Neural cell (in vitro differentiated cells): ENCODE measurements at regions not wholly inside any gene's neighbourhood (a gene's known extent, or its start where the extent isn't known, plus 50 kb on each side); places are given as distances from the start of the nearest gene placed in this dataset.

ENCODE experiments used
- H2AFZ ChIP-seq: fragments of 200-600, 300-800 bp; sonication (generic), shearing (Covaris generic); 2 replicates; pipeline ENCODE4 v1.6.0; 2014; ENCODE audit warnings: low read depth, mild to moderate bottlenecking, antibody characterized with exemption, low read length, moderate library complexity
- H3F3A ChIP-seq: fragments of 200-600 bp; shearing (Covaris generic); 2 replicates; pipeline ENCODE4 v1.6.1; 2016; ENCODE audit warnings: mild to moderate bottlenecking, moderate library complexity, mixed read lengths, antibody characterized with exemption, low read length; ENCODE audit not compliant: insufficient read depth, poor library complexity, severe bottlenecking
- H3K27ac ChIP-seq: fragments of 200-600, 300-800 bp; sonication (generic), shearing (Covaris generic); 2 replicates; pipeline ENCODE4 v1.5.1; 2014; ENCODE audit warnings: mild to moderate bottlenecking, low read length, moderate library complexity
- H3K27me3 ChIP-seq: fragments of 300-800, 200-600 bp; sonication (generic), shearing (Covaris generic); 2 replicates; pipeline ENCODE4 v1.6.0; 2014; ENCODE audit warnings: mild to moderate bottlenecking, low read depth, low read length, moderate library complexity; ENCODE audit not compliant: insufficient read depth
- H3K36me3 ChIP-seq: fragments of 300-800, 200-600 bp; sonication (generic), shearing (Covaris generic); 2 replicates; pipeline ENCODE4 v1.5.1; 2014; ENCODE audit warnings: mild to moderate bottlenecking, antibody characterized with exemption, low read length, moderate library complexity; ENCODE audit not compliant: insufficient read depth
- H3K4me2 ChIP-seq: fragments of 300-800, 200-600 bp; sonication (generic), shearing (Covaris generic); 2 replicates; pipeline ENCODE4 v1.6.0; 2014; ENCODE audit warnings: mild to moderate bottlenecking, low read length
- H3K4me3 ChIP-seq: fragments of 300-800, 200-600 bp; sonication (generic), shearing (Covaris generic); 2 replicates; pipeline ENCODE4 v1.5.1; 2014; ENCODE audit warnings: mild to moderate bottlenecking, low read length, moderate library complexity
- H3K79me2 ChIP-seq: fragments of 200-600 bp; shearing (Covaris generic); replicated peaks from 2 replicates; pipeline ENCODE4 v1.6.0; 2014; ENCODE audit warnings: mild to moderate bottlenecking, low read length, moderate library complexity; ENCODE audit not compliant: insufficient read depth
- H3K9ac ChIP-seq: fragments of 300-800, 200-600 bp; sonication (generic), shearing (Covaris generic); 2 replicates; pipeline ENCODE4 v1.6.1; 2016; ENCODE audit warnings: mild to moderate bottlenecking, low read length, mixed read lengths
- H3K9me2 ChIP-seq: fragments of 200-600 bp; shearing (Covaris generic); 2 replicates; pipeline ENCODE4 v1.6.1; 2016; ENCODE audit warnings: mild to moderate bottlenecking, low read length, mixed read lengths; ENCODE audit not compliant: insufficient read depth
- H3K9me3 ChIP-seq: fragments of 200-600, 300-800 bp; sonication (generic), shearing (Covaris generic); 2 replicates; pipeline ENCODE4 v1.6.1; 2016; ENCODE audit warnings: mild to moderate bottlenecking, mixed run types, low read length, moderate library complexity, mixed read lengths
- H4K20me1 ChIP-seq: fragments of 200-600 bp; shearing (Covaris generic); 2 replicates; pipeline ENCODE4 v1.6.1; 2016; ENCODE audit warnings: mild to moderate bottlenecking, mixed run types; ENCODE audit not compliant: insufficient read depth
- EP300 ChIP-seq: fragments of 450-650 bp; conservative IDR thresholded peaks from 2 replicates; pipeline ENCODE4 v1.6.1; 2014; ENCODE audit warnings: antibody characterized with exemption, mild to moderate bottlenecking, moderate library complexity; ENCODE audit not compliant: poor library complexity, severe bottlenecking
- EZH2 ChIP-seq: fragments of 200-600, 300-800 bp; shearing (Covaris generic), sonication (generic); IDR thresholded peaks from 2 replicates; pipeline ENCODE4 v1.6.1; 2014; ENCODE audit warnings: antibody characterized with exemption, low read length, borderline replicate concordance, mild to moderate bottlenecking; ENCODE audit not compliant: insufficient read depth, poor library complexity, severe bottlenecking
- MXI1 ChIP-seq: fragments of 450-650 bp; conservative IDR thresholded peaks from 2 replicates; pipeline ENCODE4 v1.6.1; 2014; ENCODE audit warnings: antibody characterized with exemption, mild to moderate bottlenecking; ENCODE audit not compliant: poor library complexity, severe bottlenecking
- POLR2AphosphoS5 ChIP-seq: IDR thresholded peaks from 2 replicates; pipeline ENCODE4 v1.6.1; 2012
- RAD21 ChIP-seq: fragments of 450-650 bp; conservative IDR thresholded peaks from 2 replicates; pipeline ENCODE4 v1.6.1; 2014; ENCODE audit warnings: antibody characterized with exemption, mild to moderate bottlenecking, moderate library complexity
- SMC3 ChIP-seq: fragments of 450-650 bp; conservative IDR thresholded peaks from 2 replicates; pipeline ENCODE4 v1.6.1; 2014; ENCODE audit warnings: antibody characterized with exemption, mild to moderate bottlenecking, moderate library complexity; ENCODE audit not compliant: poor library complexity
- TAF1 ChIP-seq: IDR thresholded peaks from 2 replicates; pipeline ENCODE4 v1.6.1; 2012; ENCODE audit warnings: low read depth
- TF ChIP-seq, protein P1 (sequence below): fragments of 450-650 bp; IDR thresholded peaks from 2 replicates; pipeline ENCODE4 v1.5.1; 2014; ENCODE audit warnings: antibody characterized with exemption, mild to moderate bottlenecking, moderate library complexity; ENCODE audit not compliant: poor library complexity, severe bottlenecking
- TF ChIP-seq, protein P2 (sequence below): IDR thresholded peaks from 2 replicates; pipeline ENCODE4 v1.6.1; 2012; ENCODE audit warnings: borderline replicate concordance

- Histone ChIP-seq H3K9ac (no peak overlapping the region), H2AFZ (no peak overlapping the region), H4K20me1 (no peaks in the 10 kb centered on the region), H3K79me2 (no peaks in the 10 kb centered on the region), H3K4me2 (no peak overlapping the region), H3K27me3 (no peaks in the 10 kb centered on the region), H3K36me3 (no peaks in the 10 kb centered on the region), H3F3A (no peaks in the 10 kb centered on the region), H3K9me3 (no peaks in the 10 kb centered on the region), H3K27ac (no peak overlapping the region), H3K4me3 (no peak overlapping the region), H3K9me2 (no peaks in the 10 kb centered on the region)
- TF ChIP-seq RAD21 (no peak), EP300 (no peak), POLR2AphosphoS5 (no peak), MXI1 (no peak)
These were observed 114.0 kb downstream of the NSG2 start for GRCh38 chr5:174159327-174160114.

GRCh38 chr5:174165406-174165805, 119.9 kb downstream of the NSG2 start:
- no peak overlapping the region for H3K4me3 ChIP-seq
- no peaks in the 10 kb centered on the region for H3F3A ChIP-seq
- no peaks in the 10 kb centered on the region for H3K27me3 ChIP-seq
- no peak overlapping the region for H2AFZ ChIP-seq
- no peak overlapping the region for H3K4me2 ChIP-seq
- peaks cover 3% of the 10 kb centered on the region for H3K9me3 ChIP-seq
- H3K36me3 ChIP-seq, result no peaks in the 10 kb centered on the region
- H3K27ac ChIP-seq, result no peak overlapping the region
- TF ChIP-seq MXI1 (no peak), SMC3 (no peak), TAF1 (no peak), EZH2 (no peak), POLR2AphosphoS5 (no peak)
- no peaks in the 10 kb centered on the region for H3K9me2 ChIP-seq
- H4K20me1 ChIP-seq, result no peaks in the 10 kb centered on the region
- H3K9ac ChIP-seq, result no peak overlapping the region
- no peaks in the 10 kb centered on the region for H3K79me2 ChIP-seq

- TF ChIP-seq, protein P1, sequence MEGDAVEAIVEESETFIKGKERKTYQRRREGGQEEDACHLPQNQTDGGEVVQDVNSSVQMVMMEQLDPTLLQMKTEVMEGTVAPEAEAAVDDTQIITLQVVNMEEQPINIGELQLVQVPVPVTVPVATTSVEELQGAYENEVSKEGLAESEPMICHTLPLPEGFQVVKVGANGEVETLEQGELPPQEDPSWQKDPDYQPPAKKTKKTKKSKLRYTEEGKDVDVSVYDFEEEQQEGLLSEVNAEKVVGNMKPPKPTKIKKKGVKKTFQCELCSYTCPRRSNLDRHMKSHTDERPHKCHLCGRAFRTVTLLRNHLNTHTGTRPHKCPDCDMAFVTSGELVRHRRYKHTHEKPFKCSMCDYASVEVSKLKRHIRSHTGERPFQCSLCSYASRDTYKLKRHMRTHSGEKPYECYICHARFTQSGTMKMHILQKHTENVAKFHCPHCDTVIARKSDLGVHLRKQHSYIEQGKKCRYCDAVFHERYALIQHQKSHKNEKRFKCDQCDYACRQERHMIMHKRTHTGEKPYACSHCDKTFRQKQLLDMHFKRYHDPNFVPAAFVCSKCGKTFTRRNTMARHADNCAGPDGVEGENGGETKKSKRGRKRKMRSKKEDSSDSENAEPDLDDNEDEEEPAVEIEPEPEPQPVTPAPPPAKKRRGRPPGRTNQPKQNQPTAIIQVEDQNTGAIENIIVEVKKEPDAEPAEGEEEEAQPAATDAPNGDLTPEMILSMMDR, result no peak
- TF ChIP-seq MXI1, result no peak
- TF ChIP-seq TAF1, result no peak
- TF ChIP-seq, protein P2, sequence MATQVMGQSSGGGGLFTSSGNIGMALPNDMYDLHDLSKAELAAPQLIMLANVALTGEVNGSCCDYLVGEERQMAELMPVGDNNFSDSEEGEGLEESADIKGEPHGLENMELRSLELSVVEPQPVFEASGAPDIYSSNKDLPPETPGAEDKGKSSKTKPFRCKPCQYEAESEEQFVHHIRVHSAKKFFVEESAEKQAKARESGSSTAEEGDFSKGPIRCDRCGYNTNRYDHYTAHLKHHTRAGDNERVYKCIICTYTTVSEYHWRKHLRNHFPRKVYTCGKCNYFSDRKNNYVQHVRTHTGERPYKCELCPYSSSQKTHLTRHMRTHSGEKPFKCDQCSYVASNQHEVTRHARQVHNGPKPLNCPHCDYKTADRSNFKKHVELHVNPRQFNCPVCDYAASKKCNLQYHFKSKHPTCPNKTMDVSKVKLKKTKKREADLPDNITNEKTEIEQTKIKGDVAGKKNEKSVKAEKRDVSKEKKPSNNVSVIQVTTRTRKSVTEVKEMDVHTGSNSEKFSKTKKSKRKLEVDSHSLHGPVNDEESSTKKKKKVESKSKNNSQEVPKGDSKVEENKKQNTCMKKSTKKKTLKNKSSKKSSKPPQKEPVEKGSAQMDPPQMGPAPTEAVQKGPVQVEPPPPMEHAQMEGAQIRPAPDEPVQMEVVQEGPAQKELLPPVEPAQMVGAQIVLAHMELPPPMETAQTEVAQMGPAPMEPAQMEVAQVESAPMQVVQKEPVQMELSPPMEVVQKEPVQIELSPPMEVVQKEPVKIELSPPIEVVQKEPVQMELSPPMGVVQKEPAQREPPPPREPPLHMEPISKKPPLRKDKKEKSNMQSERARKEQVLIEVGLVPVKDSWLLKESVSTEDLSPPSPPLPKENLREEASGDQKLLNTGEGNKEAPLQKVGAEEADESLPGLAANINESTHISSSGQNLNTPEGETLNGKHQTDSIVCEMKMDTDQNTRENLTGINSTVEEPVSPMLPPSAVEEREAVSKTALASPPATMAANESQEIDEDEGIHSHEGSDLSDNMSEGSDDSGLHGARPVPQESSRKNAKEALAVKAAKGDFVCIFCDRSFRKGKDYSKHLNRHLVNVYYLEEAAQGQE, result no peak
- H3F3A ChIP-seq, result no peaks in the 10 kb centered on the region
- no peaks in the 10 kb centered on the region for H4K20me1 ChIP-seq
- no peak overlapping the region for H3K4me2 ChIP-seq
- no peak overlapping the region for H3K4me3 ChIP-seq
- no peak overlapping the region for H3K27ac ChIP-seq
- no peaks in the 10 kb centered on the region for H3K9me2 ChIP-seq
- no peaks in the 10 kb centered on the region for H3K36me3 ChIP-seq
- peaks cover 3% of the 10 kb centered on the region for H3K9me3 ChIP-seq
- no peaks in the 10 kb centered on the region for H3K27me3 ChIP-seq
- H3K79me2 ChIP-seq, result no peaks in the 10 kb centered on the region
- no peak overlapping the region for H3K9ac ChIP-seq
- H2AFZ ChIP-seq, result no peak overlapping the region
These were observed 120.9 kb downstream of the NSG2 start for GRCh38 chr5:174166231-174167079.
